ENCODE measurements at regions not wholly inside any gene's neighbourhood (a gene's known extent, or its start where the extent isn't known, plus 50 kb on each side); places are given as distances from the start of the nearest gene placed in this dataset.

- no peak overlapping the region for H3K9ac ChIP-seq (ENCODE audit: control insufficient read depth, extremely low read depth, insufficient read depth, low read length)
- H3K27me3 ChIP-seq (ENCODE audit: control insufficient read depth, extremely low read depth, insufficient read depth, low read length): no peaks in the 10 kb centered on the region
- H4K20me1 ChIP-seq (ENCODE audit: control insufficient read depth, extremely low read depth, insufficient read depth, low read length): no peaks in the 10 kb centered on the region
- no peaks in the 10 kb centered on the region for H3K79me2 ChIP-seq (ENCODE audit: control insufficient read depth, insufficient read depth, low read length)
- dilution Hi-C loops (cut with MboI; ENCODE audit: extremely low pct_ligation_motif_present, low sequenced_read_pairs): no loop called here
- no peak overlapping the region for H3K4me2 ChIP-seq (ENCODE audit: control insufficient read depth, extremely low read depth, insufficient read depth, low read depth, low read length)
- no peaks in the 10 kb centered on the region for H3K9me1 ChIP-seq (ENCODE audit: control insufficient read depth, extremely low read depth, insufficient read depth, low read length)
- no peaks in the 10 kb centered on the region for H3K4me1 ChIP-seq (ENCODE audit: control insufficient read depth, extremely low read depth, insufficient read depth, low read length)
- H2AFZ ChIP-seq (ENCODE audit: control insufficient read depth, low read length): no peak overlapping the region
- no peak overlapping the region for H3K4me3 ChIP-seq (ENCODE audit: control insufficient read depth in 2 of 3, extremely low read depth in 1 of 3, insufficient read depth in 2 of 3, low read depth in 1 of 3, low read length in 3 of 3)
- no peak for TF ChIP-seq CTCF (optimal IDR thresholded peaks at IDR 0.05 in 1 of 3, IDR thresholded peaks at IDR 0.05 in 1 of 3, conservative IDR thresholded peaks at IDR 0.05 in 1 of 3; ENCODE audit: extremely low read depth in 1 of 3, insufficient read depth in 2 of 3, low read length in 3 of 3)
- TF ChIP-seq EZH2 (IDR thresholded peaks at IDR 0.05; ENCODE audit: low read length): no peak
- no peaks in the 10 kb centered on the region for H3K36me3 ChIP-seq (ENCODE audit: control insufficient read depth in 2 of 2, extremely low read depth in 1 of 2, insufficient read depth in 2 of 2, low read length in 2 of 2)
- H3K27ac ChIP-seq (ENCODE audit: control insufficient read depth, insufficient read depth, low read length): no peak overlapping the region
- no peaks in the 10 kb centered on the region for H3K9me3 ChIP-seq (ENCODE audit: control insufficient read depth, low read depth, low read length)
- DNase-seq (ENCODE audit: low read depth, low spot score) (no peak), FAIRE-seq (no peak)
Measured at GRCh38 chr3:66101901-66102300, 63.2 kb upstream of the MAGI1 start.

- no peak overlapping the region for H2AFZ ChIP-seq (ENCODE audit: control insufficient read depth, low read length)
- no peaks in the 10 kb centered on the region for H3K36me3 ChIP-seq (ENCODE audit: control insufficient read depth in 2 of 2, extremely low read depth in 1 of 2, insufficient read depth in 2 of 2, low read length in 2 of 2)
- no peaks in the 10 kb centered on the region for H3K4me1 ChIP-seq (ENCODE audit: control insufficient read depth, extremely low read depth, insufficient read depth, low read length)
- peak; percentile 34 for FAIRE-seq
- no peaks in the 10 kb centered on the region for H3K27me3 ChIP-seq (ENCODE audit: control insufficient read depth, extremely low read depth, insufficient read depth, low read length)
- no peak overlapping the region for H3K4me3 ChIP-seq (ENCODE audit: control insufficient read depth in 2 of 3, extremely low read depth in 1 of 3, insufficient read depth in 2 of 3, low read depth in 1 of 3, low read length in 3 of 3)
- no peaks in the 10 kb centered on the region for H4K20me1 ChIP-seq (ENCODE audit: control insufficient read depth, extremely low read depth, insufficient read depth, low read length)
- TF ChIP-seq CTCF (optimal IDR thresholded peaks at IDR 0.05 in 1 of 3, IDR thresholded peaks at IDR 0.05 in 1 of 3, conservative IDR thresholded peaks at IDR 0.05 in 1 of 3; ENCODE audit: extremely low read depth in 1 of 3, insufficient read depth in 2 of 3, low read length in 3 of 3) (no peak), EZH2 (IDR thresholded peaks at IDR 0.05; ENCODE audit: low read length) (no peak)
- DNase-seq (ENCODE audit: low read depth, low spot score): no peak
- H3K4me2 ChIP-seq (ENCODE audit: control insufficient read depth, extremely low read depth, insufficient read depth, low read depth, low read length): no peak overlapping the region
- H3K79me2 ChIP-seq (ENCODE audit: control insufficient read depth, insufficient read depth, low read length): no peaks in the 10 kb centered on the region
- peaks cover 3% of the 10 kb centered on the region for H3K9me3 ChIP-seq (ENCODE audit: control insufficient read depth, low read depth, low read length)
- H3K27ac ChIP-seq (ENCODE audit: control insufficient read depth, insufficient read depth, low read length): no peak overlapping the region
- H3K9me1 ChIP-seq (ENCODE audit: control insufficient read depth, extremely low read depth, insufficient read depth, low read length): no peaks in the 10 kb centered on the region
- dilution Hi-C loops (cut with MboI; ENCODE audit: extremely low pct_ligation_motif_present, low sequenced_read_pairs): no loop called here
- no peak overlapping the region for H3K9ac ChIP-seq (ENCODE audit: control insufficient read depth, extremely low read depth, insufficient read depth, low read length)
Measured at GRCh38 chr3:66099541-66100065, 60.9 kb upstream of the MAGI1 start.
